ENCODE measurements at regions not wholly inside any gene's neighbourhood (a gene's known extent, or its start where the extent isn't known, plus 50 kb on each side); places are given as distances from the start of the nearest gene placed in this dataset.

- Histone ChIP-seq H3K27ac (ENCODE audit: low read depth in 1 of 2, low read length in 2 of 2) (no peak overlapping the region), H3K27me3 (ENCODE audit: control insufficient read depth in 2 of 2, insufficient read depth in 2 of 2, low read length in 2 of 2) (no peaks in the 10 kb centered on the region), H3K79me2 (ENCODE audit: insufficient read depth, low read length) (no peaks in the 10 kb centered on the region), H3K4me2 (replicated peaks; ENCODE audit: extremely low read depth, low read length, poor library complexity, severe bottlenecking) (no peak overlapping the region), H4K20me1 (ENCODE audit: insufficient read depth, low read length) (no peaks in the 10 kb centered on the region), H3K9ac (ENCODE audit: insufficient read depth, low read length, poor library complexity, severe bottlenecking) (no peak overlapping the region), H2AFZ (ENCODE audit: insufficient read depth, low read depth, low read length, poor library complexity, severe bottlenecking) (no peak overlapping the region), H3K4me1 (ENCODE audit: control insufficient read depth in 1 of 2, insufficient read depth in 2 of 2, low read length in 2 of 2) (no peaks in the 10 kb centered on the region), H3K36me3 (replicated peaks in 1 of 2; ENCODE audit: control insufficient read depth in 1 of 2, insufficient read depth in 2 of 2, low read length in 2 of 2) (no peaks in the 10 kb centered on the region), H3K9me3 (replicated peaks in 1 of 2; ENCODE audit: control insufficient read depth in 1 of 2, insufficient read depth in 1 of 2, low read length in 2 of 2) (no peaks in the 10 kb centered on the region), H3K4me3 (replicated peaks in 1 of 3; ENCODE audit: low read depth in 2 of 3, low read length in 3 of 3) (no peak overlapping the region)
- H3K9me3 Mint-ChIP-seq = peaks cover 0 to 4% (median 2%) of the 10 kb centered on the region in 7 donors
- H3K4me1 Mint-ChIP-seq = no peaks in the 10 kb centered on the region
- DNase-seq = no peak
- no peak overlapping the region for H3K4me3 Mint-ChIP-seq
- no peak overlapping the region for H3K27ac Mint-ChIP-seq
- peaks cover 2 to 9% (median 6%) of the 10 kb centered on the region in 3 donors for H3K27me3 Mint-ChIP-seq (ENCODE audit: low read depth in 3 of 3)
- H3K36me3 Mint-ChIP-seq = no peaks in the 10 kb centered on the region
- no CpG with 5 or more reads among the region's 1 CpG for WGBS (ENCODE audit: insufficient coverage)
- TF ChIP-seq, protein P1, sequence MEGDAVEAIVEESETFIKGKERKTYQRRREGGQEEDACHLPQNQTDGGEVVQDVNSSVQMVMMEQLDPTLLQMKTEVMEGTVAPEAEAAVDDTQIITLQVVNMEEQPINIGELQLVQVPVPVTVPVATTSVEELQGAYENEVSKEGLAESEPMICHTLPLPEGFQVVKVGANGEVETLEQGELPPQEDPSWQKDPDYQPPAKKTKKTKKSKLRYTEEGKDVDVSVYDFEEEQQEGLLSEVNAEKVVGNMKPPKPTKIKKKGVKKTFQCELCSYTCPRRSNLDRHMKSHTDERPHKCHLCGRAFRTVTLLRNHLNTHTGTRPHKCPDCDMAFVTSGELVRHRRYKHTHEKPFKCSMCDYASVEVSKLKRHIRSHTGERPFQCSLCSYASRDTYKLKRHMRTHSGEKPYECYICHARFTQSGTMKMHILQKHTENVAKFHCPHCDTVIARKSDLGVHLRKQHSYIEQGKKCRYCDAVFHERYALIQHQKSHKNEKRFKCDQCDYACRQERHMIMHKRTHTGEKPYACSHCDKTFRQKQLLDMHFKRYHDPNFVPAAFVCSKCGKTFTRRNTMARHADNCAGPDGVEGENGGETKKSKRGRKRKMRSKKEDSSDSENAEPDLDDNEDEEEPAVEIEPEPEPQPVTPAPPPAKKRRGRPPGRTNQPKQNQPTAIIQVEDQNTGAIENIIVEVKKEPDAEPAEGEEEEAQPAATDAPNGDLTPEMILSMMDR (IDR thresholded peaks at IDR 0.05) = no peak
- intact Hi-C loops (cut with micrococcal nuclease) = no loop called here
Observed at GRCh38 chr20:52364405-52364804, 172.8 kb upstream of the ZFP64 start.

DNA sequence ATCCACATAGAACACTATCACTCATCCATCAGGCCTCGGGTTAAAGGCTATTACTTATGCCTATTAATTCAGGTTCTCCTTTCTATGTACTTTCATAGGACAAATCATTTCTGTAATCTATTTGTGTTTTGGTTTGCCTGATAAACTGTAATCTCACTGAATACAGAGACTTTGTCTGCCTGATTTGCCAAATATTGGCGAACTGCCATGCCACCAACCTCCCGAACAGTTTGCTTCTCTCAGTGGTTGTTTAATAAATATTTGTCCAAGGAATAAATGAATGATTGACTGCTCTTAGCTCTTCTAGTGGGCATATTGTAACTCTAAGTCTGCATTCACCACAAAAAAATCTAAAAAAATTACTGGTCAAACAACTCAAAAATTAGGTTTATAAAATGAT, 170.1 kb upstream of the ZFP64 start:
- H3K27me3 ChIP-seq (ENCODE audit: control insufficient read depth in 2 of 2, insufficient read depth in 2 of 2, low read length in 2 of 2) = no peaks in the 10 kb centered on the region
- TF ChIP-seq, protein P1 (IDR thresholded peaks at IDR 0.05) = no peak
- no peaks in the 10 kb centered on the region for H3K36me3 ChIP-seq (replicated peaks in 1 of 2; ENCODE audit: control insufficient read depth in 1 of 2, insufficient read depth in 2 of 2, low read length in 2 of 2)
- no peak overlapping the region for H2AFZ ChIP-seq (ENCODE audit: insufficient read depth, low read depth, low read length, poor library complexity, severe bottlenecking)
- H3K4me1 ChIP-seq (ENCODE audit: control insufficient read depth in 1 of 2, insufficient read depth in 2 of 2, low read length in 2 of 2) = no peaks in the 10 kb centered on the region
- no CpG with 5 or more reads among the region's 3 CpGs for WGBS (ENCODE audit: insufficient coverage)
- no peak overlapping the region for H3K4me3 ChIP-seq (replicated peaks in 1 of 3; ENCODE audit: low read depth in 2 of 3, low read length in 3 of 3)
- Mint-ChIP-seq H3K27me3 (ENCODE audit: low read depth in 3 of 3) (peaks cover 0 to 6% (median 3%) of the 10 kb centered on the region in 3 donors), H3K36me3 (no peaks in the 10 kb centered on the region), H3K4me3 (no peak overlapping the region), H3K27ac (no peak overlapping the region), H3K4me1 (no peaks in the 10 kb centered on the region), H3K9me3 (peaks cover 0 to 4% (median 2%) of the 10 kb centered on the region in 7 donors)
- no peak overlapping the region for H3K27ac ChIP-seq (ENCODE audit: low read depth in 1 of 2, low read length in 2 of 2)
- no peak overlapping the region for H3K9ac ChIP-seq (ENCODE audit: insufficient read depth, low read length, poor library complexity, severe bottlenecking)
- no peaks in the 10 kb centered on the region for H3K79me2 ChIP-seq (ENCODE audit: insufficient read depth, low read length)
- no peaks in the 10 kb centered on the region for H4K20me1 ChIP-seq (ENCODE audit: insufficient read depth, low read length)
- no peaks in the 10 kb centered on the region for H3K9me3 ChIP-seq (replicated peaks in 1 of 2; ENCODE audit: control insufficient read depth in 1 of 2, insufficient read depth in 1 of 2, low read length in 2 of 2)
- intact Hi-C loops (cut with micrococcal nuclease) = no loop called here
- H3K4me2 ChIP-seq (replicated peaks; ENCODE audit: extremely low read depth, low read length, poor library complexity, severe bottlenecking) = no peak overlapping the region
- no peak for DNase-seq

Measured in CD14-positive monocyte (primary cell).